Esophagus (tissue), 2 donors: ENCODE measurements at regions not wholly inside any gene's neighbourhood (a gene's known extent, or its start where the extent isn't known, plus 50 kb on each side); places are given as distances from the start of the nearest gene placed in this dataset.

Experiments used
- H3K27ac ChIP-seq, 2 donors: one replicate each; pipeline ENCODE4 v1.5.1; 2013; ENCODE audit warnings: low read depth in 2 of 2, mild to moderate bottlenecking in 2 of 2, inconsistent platforms in 1 of 2, low read length in 1 of 2, moderate library complexity in 1 of 2
- H3K27me3 ChIP-seq, 2 donors: one replicate each; pipeline ENCODE4 v1.6.1; 2013; ENCODE audit warnings: low read length in 2 of 2, control low read depth in 1 of 2, mild to moderate bottlenecking in 1 of 2; ENCODE audit not compliant: insufficient read depth in 2 of 2, control insufficient read depth in 1 of 2
- H3K36me3 ChIP-seq, 2 donors: one replicate each; pipeline ENCODE4 v1.6.1; 2013; ENCODE audit warnings: low read length in 1 of 2; ENCODE audit not compliant: control insufficient read depth in 2 of 2, insufficient read depth in 2 of 2
- H3K4me1 ChIP-seq, 2 donors: one replicate each; pipeline ENCODE4 v1.6.1; 2013; ENCODE audit warnings: low read length in 1 of 2; ENCODE audit not compliant: control insufficient read depth in 2 of 2, insufficient read depth in 2 of 2
- H3K4me3 ChIP-seq, 2 donors: one replicate each; pipeline ENCODE4 v1.5.1; 2013; ENCODE audit warnings: low read length in 2 of 2, mild to moderate bottlenecking in 2 of 2, low read depth in 1 of 2, moderate library complexity in 1 of 2
- H3K9me3 ChIP-seq, 2 donors: one replicate each; pipeline ENCODE4 v1.6.1; 2013; ENCODE audit warnings: mild to moderate bottlenecking in 2 of 2, low read depth in 1 of 2, low read length in 1 of 2, moderate library complexity in 1 of 2; ENCODE audit not compliant: control insufficient read depth in 2 of 2, insufficient read depth in 1 of 2
- WGBS, 2 donors: extraction: QIAGEN DNeasy Blood & Tissue Kit; methylation state at CpG; one replicate each; pipeline ENCODE4 v1.1.7; 2013; 5-methylcytosine and 5-hydroxymethylcytosine counted together
- donor health status: healthy with polysubstance abuse.
- donor health status: Bipolar disorder and iron deficiency.

DNA sequence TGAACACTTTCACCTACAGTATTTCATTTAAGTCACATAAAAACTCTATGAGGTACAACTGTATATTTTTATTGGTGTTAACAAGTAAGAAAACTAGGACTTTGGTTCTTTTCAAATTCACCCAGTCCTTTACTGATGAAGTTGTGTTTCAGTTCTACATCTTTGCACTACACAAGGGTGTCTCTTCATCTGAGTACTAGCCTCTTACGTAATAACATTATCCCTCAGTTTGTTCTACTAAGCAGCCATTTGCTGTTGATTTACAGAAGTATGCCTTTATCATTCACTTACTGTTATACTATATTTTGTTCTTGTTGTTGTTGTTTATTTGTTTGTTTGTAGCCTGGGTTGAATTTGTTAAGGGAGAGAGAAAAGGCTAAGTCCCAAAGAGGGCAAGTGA, 311.9 kb downstream of the PLOD2 start:
- H3K9me3 ChIP-seq, result no peaks in the 10 kb centered on the region
- no peaks in the 10 kb centered on the region for H3K4me1 ChIP-seq
- H3K4me3 ChIP-seq, result no peak overlapping the region
- H3K27ac ChIP-seq, result no peak overlapping the region
- H3K36me3 ChIP-seq, result no peaks in the 10 kb centered on the region
- no peaks in the 10 kb centered on the region for H3K27me3 ChIP-seq
- WGBS, 2 donors, result 91 to 95% methylated on average over 1 of the region's 1 CpG

DNA sequence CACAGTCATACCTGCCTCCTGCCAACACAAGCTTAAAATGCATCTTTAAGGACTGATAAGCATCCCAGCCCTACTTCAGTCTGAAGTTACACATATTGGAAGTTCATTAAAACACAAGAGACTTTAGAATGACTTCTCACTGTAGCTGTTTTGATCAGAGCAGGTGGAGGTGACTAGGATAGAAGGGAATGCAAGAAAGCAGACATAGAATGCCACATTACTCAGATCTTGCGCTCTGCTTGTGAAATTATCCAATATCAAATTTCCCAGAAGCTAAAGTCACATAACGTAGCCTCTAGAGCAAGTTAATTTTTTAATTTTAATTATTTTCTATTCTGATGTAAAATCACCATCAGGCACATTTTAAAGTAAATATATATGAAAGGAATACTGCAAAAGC, 306.5 kb downstream of the PLOD2 start:
- no peak overlapping the region for H3K4me3 ChIP-seq
- no peaks in the 10 kb centered on the region for H3K9me3 ChIP-seq
- H3K36me3 ChIP-seq, result no peaks in the 10 kb centered on the region
- H3K27ac ChIP-seq, result no peak overlapping the region
- no peaks in the 10 kb centered on the region for H3K4me1 ChIP-seq
- no peaks in the 10 kb centered on the region for H3K27me3 ChIP-seq
- 87 to 89% methylated on average over 2 of the region's 2 CpGs for WGBS, 2 donors

DNA sequence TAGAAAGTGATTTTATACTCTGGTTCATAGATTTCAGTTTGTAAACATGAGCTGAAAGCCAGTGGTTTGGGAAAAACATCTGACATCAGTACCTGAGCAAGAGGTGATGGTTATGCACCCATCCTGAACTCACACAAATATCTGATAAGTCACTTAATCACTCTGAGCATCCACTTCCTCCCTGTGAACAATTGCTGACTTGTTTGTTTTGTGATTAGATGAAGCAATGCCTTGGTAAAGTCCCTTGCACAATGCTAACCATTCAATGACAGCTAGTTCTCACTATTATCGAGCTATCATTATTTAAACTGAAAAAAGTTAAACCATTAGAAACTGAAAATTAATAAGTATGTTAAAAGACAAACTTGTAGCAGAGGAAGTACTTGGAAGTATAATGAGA, 303.0 kb downstream of the PLOD2 start:
- Histone ChIP-seq H3K4me1 (no peaks in the 10 kb centered on the region), H3K4me3 (no peak overlapping the region), H3K36me3 (no peaks in the 10 kb centered on the region), H3K27ac (no peak overlapping the region), H3K9me3 (no peaks in the 10 kb centered on the region), H3K27me3 (no peaks in the 10 kb centered on the region)
- 33 to 39% methylated on average over 1 of the region's 1 CpG for WGBS, 2 donors

GRCh38 chr3:145864336-145864735, 296.6 kb downstream of the PLOD2 start:
- Histone ChIP-seq H3K36me3 (no peaks in the 10 kb centered on the region), H3K27ac (no peak overlapping the region), H3K4me3 (no peak overlapping the region), H3K9me3 (no peaks in the 10 kb centered on the region), H3K4me1 (no peaks in the 10 kb centered on the region), H3K27me3 (no peaks in the 10 kb centered on the region)
- WGBS, 2 donors, result 81 to 82% methylated on average over 2 of the region's 2 CpGs

DNA sequence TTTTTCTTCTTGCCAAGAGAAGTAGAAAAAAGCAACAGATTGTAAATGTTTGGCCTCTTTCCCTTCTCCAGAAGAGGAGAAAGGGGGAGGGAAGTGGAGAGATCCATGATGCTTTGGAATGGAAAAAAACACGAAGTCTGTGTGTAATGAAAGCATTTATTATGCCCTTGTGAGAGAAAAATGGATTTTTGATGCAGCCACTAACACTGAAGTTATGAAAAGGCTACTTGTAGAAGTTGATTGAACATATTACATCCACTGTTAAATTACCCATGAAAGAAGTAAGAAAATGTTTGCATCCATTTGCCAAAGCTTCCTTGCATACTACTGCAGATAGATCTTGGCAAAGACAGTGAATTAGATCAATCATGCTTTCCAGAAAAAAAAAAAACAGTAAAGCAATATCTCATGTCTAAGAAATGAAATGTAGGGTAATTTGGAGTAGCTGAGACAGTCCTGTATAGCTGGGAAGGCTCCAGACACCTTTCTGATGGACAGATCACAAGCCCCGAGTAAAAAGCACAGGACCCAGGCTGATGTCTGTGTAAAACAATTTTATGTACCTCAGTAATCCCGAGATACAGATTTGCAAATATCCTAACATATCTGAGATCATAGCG, 295.5 kb downstream of the PLOD2 start:
- H3K27me3 ChIP-seq, result no peaks in the 10 kb centered on the region

DNA sequence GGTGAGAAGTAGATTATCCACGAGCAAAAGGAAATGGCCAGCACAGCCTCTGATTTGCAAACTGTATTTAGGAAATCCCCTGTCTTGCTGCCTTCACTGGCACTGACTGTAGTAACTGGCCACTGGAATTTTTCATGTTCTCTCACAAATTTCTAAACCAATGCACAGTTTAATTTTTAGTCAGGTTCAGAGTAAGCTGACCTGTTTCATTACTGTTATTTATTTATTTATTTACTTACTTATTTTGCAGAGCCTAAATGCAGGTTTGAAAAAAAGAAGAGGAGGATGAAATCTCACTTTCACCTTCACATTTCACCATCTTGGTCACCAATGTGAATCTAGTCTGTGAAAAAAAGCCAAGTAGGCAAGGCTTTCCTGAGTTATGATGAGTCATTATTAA, 291.0 kb downstream of the PLOD2 start:
- 45 to 67% methylated on average over 1 of the region's 1 CpG for WGBS, 2 donors

More for the DNA sequence above, 295.5 kb downstream of the PLOD2 start:
- no peak overlapping the region for H3K4me3 ChIP-seq
- H3K36me3 ChIP-seq, result no peaks in the 10 kb centered on the region
- no peaks in the 10 kb centered on the region for H3K9me3 ChIP-seq
- no peaks in the 10 kb centered on the region for H3K4me1 ChIP-seq
- WGBS, 2 donors, result 38 to 47% methylated on average over 4 of the region's 4 CpGs
- H3K27ac ChIP-seq, result no peak overlapping the region

DNA sequence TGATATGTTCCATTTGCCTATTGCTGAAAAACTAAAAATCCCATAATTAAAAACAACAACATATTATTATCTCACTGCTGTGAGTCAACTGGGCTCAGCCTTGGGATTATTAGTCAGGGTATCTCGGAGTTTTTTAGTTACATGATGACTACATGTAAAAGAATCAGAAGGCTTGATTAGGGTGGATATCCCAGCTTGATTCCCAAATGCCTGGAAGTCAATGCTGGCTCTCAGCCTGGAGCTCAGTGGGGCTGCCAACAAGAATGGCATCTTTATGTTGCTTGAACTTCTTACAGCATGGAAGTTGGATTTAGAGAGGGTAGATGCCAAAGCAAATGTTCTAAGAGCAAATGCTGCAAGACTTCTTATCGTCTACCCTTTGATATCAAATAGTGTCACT, 278.5 kb downstream of the PLOD2 start:
- H3K36me3 ChIP-seq, result no peaks in the 10 kb centered on the region
- no peak overlapping the region for H3K27ac ChIP-seq
- H3K4me3 ChIP-seq, result no peak overlapping the region
- 45 to 56% methylated on average over 2 of the region's 2 CpGs for WGBS, 2 donors
- no peaks in the 10 kb centered on the region for H3K9me3 ChIP-seq
- no peaks in the 10 kb centered on the region for H3K4me1 ChIP-seq
- H3K27me3 ChIP-seq, result no peaks in the 10 kb centered on the region

More for the DNA sequence above, 291.0 kb downstream of the PLOD2 start:
- H3K36me3 ChIP-seq, result no peaks in the 10 kb centered on the region
- H3K4me1 ChIP-seq, result no peaks in the 10 kb centered on the region
- no peak overlapping the region for H3K27ac ChIP-seq
- no peaks in the 10 kb centered on the region for H3K27me3 ChIP-seq
- H3K9me3 ChIP-seq, result no peaks in the 10 kb centered on the region
- H3K4me3 ChIP-seq, result no peak overlapping the region

- no peaks in the 10 kb centered on the region for H3K27me3 ChIP-seq
- WGBS, 2 donors, result 69 to 76% methylated on average over 2 of the region's 2 CpGs
- H3K9me3 ChIP-seq, result no peaks in the 10 kb centered on the region
- H3K36me3 ChIP-seq, result no peaks in the 10 kb centered on the region
- H3K27ac ChIP-seq, result no peak overlapping the region
- no peak overlapping the region for H3K4me3 ChIP-seq
- H3K4me1 ChIP-seq, result no peaks in the 10 kb centered on the region
Observed at GRCh38 chr3:145889730-145890129, 271.3 kb downstream of the PLOD2 start.

GRCh38 chr3:145892869-145893268, 268.1 kb downstream of the PLOD2 start:
- 57 to 84% methylated on average over 3 of the region's 3 CpGs for WGBS, 2 donors
- H3K27me3 ChIP-seq, result no peaks in the 10 kb centered on the region
- no peak overlapping the region for H3K4me3 ChIP-seq
- no peaks in the 10 kb centered on the region for H3K9me3 ChIP-seq
- H3K27ac ChIP-seq, result no peak overlapping the region
- no peaks in the 10 kb centered on the region for H3K36me3 ChIP-seq
- H3K4me1 ChIP-seq, result no peaks in the 10 kb centered on the region

- no peaks in the 10 kb centered on the region for H3K4me1 ChIP-seq
- WGBS, 2 donors, result 60 to 62% methylated on average over 2 of the region's 2 CpGs
- H3K4me3 ChIP-seq, result no peak overlapping the region
- no peak overlapping the region for H3K27ac ChIP-seq
- H3K27me3 ChIP-seq, result no peaks in the 10 kb centered on the region
- H3K9me3 ChIP-seq, result no peaks in the 10 kb centered on the region
- no peaks in the 10 kb centered on the region for H3K36me3 ChIP-seq
Observed at GRCh38 chr3:145893331-145893730, 267.7 kb downstream of the PLOD2 start.
